ENCODE measurements at regions not wholly inside any gene's neighbourhood (a gene's known extent, or its start where the extent isn't known, plus 50 kb on each side); places are given as distances from the start of the nearest gene placed in this dataset.
"Not testable (repeated sequence)": the region's sequence is repeated elsewhere in the genome, so short reads cannot be mapped to it uniquely, and the experiment has no call there.

DNA sequence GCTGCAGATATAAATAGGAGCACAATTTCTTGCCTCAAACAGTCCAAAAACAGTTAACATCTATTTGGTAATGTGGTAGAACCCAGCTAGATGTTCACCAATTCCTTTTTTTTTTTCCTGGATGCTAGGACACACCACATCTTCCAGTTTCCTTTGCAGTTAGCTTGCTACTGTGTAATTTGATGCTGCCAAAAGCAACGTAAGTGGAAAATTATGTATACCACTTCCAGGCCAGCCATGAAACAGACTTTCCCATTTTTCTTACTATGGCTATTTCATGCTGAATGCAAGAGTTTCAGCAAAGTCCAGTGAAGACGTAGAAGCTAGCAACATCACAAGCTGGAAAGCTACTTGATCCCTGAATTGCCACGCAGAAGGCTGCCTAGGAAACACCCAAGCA, 667.2 kb downstream of the TLE1 start:
- H3K36me3 ChIP-seq, result no peaks in the 10 kb centered on the region
- intact Hi-C loops (cut with DNase I), result no loop called here
- H3K9me3 ChIP-seq, result no peaks in the 10 kb centered on the region
- FAIRE-seq (no peak), ATAC-seq (no peak), DNase-seq (no peak)
- WGBS, 2 donors, result 49 to 56% methylated on average over 3 of the region's 3 CpGs
- H3K4me3 ChIP-seq, result no peak overlapping the region
- H3K27me3 ChIP-seq, result no peaks in the 10 kb centered on the region
- TF ChIP-seq, protein P1, sequence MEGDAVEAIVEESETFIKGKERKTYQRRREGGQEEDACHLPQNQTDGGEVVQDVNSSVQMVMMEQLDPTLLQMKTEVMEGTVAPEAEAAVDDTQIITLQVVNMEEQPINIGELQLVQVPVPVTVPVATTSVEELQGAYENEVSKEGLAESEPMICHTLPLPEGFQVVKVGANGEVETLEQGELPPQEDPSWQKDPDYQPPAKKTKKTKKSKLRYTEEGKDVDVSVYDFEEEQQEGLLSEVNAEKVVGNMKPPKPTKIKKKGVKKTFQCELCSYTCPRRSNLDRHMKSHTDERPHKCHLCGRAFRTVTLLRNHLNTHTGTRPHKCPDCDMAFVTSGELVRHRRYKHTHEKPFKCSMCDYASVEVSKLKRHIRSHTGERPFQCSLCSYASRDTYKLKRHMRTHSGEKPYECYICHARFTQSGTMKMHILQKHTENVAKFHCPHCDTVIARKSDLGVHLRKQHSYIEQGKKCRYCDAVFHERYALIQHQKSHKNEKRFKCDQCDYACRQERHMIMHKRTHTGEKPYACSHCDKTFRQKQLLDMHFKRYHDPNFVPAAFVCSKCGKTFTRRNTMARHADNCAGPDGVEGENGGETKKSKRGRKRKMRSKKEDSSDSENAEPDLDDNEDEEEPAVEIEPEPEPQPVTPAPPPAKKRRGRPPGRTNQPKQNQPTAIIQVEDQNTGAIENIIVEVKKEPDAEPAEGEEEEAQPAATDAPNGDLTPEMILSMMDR (IDR thresholded peaks at IDR 0.05), result no peak
- no peaks in the 10 kb centered on the region for H3K4me1 ChIP-seq
- H3K27ac ChIP-seq, result no peak overlapping the region

DNA sequence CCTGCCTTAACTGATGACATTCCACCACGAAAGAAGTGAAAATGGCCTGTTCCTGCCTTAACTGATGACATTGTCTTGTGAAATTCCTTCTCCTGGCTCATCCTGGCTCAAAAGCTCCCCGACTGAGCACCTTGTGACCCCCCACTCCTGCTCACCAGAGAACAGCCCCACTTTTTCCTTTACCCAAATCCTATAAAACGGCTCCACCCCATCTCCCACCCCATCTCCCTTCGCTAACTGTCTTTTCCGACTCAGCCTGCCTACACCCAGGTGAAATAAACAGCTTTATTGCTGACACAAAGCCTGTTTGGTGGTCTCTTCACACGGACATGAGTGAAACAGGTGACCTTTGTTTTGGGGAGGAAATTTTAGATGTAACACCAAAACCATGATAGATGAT, 674.4 kb downstream of the TLE1 start:
- 52 to 55% methylated on average over 5 of the region's 6 CpGs for WGBS, 2 donors
- H3K27me3 ChIP-seq; ATAC-seq; H3K27ac ChIP-seq; FAIRE-seq; intact Hi-C loops (cut with DNase I); H3K4me3 ChIP-seq; H3K4me1 ChIP-seq; H3K9me3 ChIP-seq; H3K36me3 ChIP-seq; DNase-seq: not testable (repeated sequence)

DNA sequence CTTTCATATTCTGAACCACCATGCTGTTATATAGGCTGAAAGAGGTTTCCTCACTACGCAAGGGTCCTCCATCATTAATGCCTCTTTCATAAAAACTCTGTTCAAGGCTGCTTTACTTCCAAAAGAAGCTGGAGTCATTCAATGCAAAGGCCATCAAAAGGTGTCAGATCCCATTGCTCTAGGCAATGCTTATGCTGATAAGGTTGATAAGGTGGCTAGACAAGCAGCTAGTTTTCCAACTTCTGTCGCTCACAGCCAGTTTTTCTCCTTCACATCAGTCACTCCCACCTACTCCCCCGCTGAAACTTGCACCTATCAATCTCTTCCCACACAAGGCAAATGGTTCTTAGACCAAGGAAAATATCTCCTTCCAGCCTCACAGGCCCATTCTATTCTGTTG, 676.2 kb downstream of the TLE1 start:
- FAIRE-seq; H3K9me3 ChIP-seq; H3K27me3 ChIP-seq; H3K4me3 ChIP-seq; H3K36me3 ChIP-seq; H3K4me1 ChIP-seq; ATAC-seq; DNase-seq; H3K27ac ChIP-seq; intact Hi-C loops (cut with DNase I): not testable (repeated sequence)
- WGBS, 2 donors, result 50 to 56% methylated on average over 3 of the region's 3 CpGs

DNA sequence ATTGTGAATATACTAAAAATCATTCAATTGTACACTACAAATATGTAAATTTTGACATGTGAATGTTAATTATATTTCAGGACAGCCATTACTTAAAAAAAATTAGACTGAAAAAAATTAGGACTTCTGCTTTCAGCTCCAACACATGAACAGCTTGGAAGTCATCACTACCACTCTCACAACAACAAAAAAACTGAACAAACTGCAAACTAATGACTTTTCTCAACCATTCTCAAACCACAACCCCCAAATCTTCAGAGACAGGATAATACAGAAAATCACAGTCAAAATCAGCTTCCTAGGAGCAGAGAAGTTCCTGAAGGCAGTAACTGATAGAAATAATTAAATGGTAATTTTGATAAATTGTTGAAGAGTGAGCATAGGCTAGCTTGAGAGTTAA, 686.4 kb downstream of the TLE1 start:
- no peak for ATAC-seq
- TF ChIP-seq, protein P1 (IDR thresholded peaks at IDR 0.05), result no peak
- Histone ChIP-seq H3K9me3 (no peaks in the 10 kb centered on the region), H3K4me3 (no peak overlapping the region), H3K4me1 (no peaks in the 10 kb centered on the region), H3K27me3 (no peaks in the 10 kb centered on the region), H3K36me3 (no peaks in the 10 kb centered on the region), H3K27ac (no peak overlapping the region)
- FAIRE-seq, result no peak
- intact Hi-C loops (cut with DNase I), result no loop called here
- DNase-seq, result no peak

DNA sequence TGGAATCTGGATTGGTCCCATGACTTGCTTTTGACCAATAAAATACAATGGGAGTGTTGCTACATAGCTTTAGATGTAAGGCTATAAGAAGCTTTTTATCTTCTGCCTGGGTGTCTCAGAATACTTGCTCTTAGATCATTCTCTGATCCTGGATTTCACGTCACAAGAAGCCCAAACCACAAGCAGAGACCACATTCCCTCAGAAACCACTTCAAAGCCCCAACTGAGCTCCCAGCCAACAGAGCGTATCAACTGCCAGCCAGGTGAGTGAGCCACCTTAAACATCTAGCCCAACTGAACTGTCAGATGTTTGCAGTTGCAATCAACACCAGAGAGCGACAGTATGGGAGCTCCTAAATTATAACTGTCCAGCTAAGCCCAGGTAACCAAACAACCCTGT, 687.1 kb downstream of the TLE1 start:
- DNase-seq (no peak), FAIRE-seq (no peak), ATAC-seq (no peak)
- H3K27me3 ChIP-seq, result no peaks in the 10 kb centered on the region
- H3K4me3 ChIP-seq, result no peak overlapping the region
- intact Hi-C loops (cut with DNase I), result no loop called here
- no peaks in the 10 kb centered on the region for H3K9me3 ChIP-seq
- H3K36me3 ChIP-seq, result no peaks in the 10 kb centered on the region
- TF ChIP-seq, protein P1 (IDR thresholded peaks at IDR 0.05), result no peak
- no peak overlapping the region for H3K27ac ChIP-seq
- WGBS, 2 donors, result 59 to 64% methylated on average over 3 of the region's 3 CpGs
- H3K4me1 ChIP-seq, result no peaks in the 10 kb centered on the region

DNA sequence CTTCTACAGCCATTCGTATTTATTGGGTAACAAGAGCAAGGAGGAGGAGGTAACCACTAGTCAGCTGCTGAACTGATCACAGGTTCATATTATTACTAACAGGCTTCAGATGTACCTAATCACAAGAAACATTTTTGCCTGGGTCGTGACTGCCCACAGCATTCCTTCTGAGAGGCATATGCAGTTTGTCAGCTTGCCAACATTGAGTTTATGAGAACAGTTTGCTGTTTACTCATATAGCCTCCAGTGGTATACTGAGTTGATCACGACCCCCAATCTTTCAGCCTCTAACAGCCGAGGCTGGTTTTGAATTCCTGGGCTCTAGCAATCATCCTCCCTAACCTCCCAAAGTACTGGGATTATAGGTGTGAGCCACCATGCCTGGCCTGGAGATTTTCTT, 693.6 kb downstream of the TLE1 start:
- intact Hi-C loops (cut with DNase I), result no loop called here
- DNase-seq (no peak), FAIRE-seq (no peak), ATAC-seq (no peak)
- Histone ChIP-seq H3K36me3 (no peaks in the 10 kb centered on the region), H3K4me3 (no peak overlapping the region), H3K4me1 (no peaks in the 10 kb centered on the region), H3K9me3 (no peaks in the 10 kb centered on the region), H3K27ac (no peak overlapping the region), H3K27me3 (no peaks in the 10 kb centered on the region)
- WGBS, 2 donors, result 48 to 64% methylated on average over 4 of the region's 4 CpGs
- TF ChIP-seq, protein P1 (IDR thresholded peaks at IDR 0.05), result no peak

All from pancreas (tissue), 10 donors.